CD4-positive, alpha-beta T cell (primary cell): ENCODE measurements at regions not wholly inside any gene's neighbourhood (a gene's known extent, or its start where the extent isn't known, plus 50 kb on each side); places are given as distances from the start of the nearest gene placed in this dataset.

Experiments
- ATAC-seq: fragments of 200-7000 bp; cut with Tn5 transposase; one replicate; pipeline ENCODE4 v1.10.0; 2022; ENCODE audit warnings: mild to moderate bottlenecking; ENCODE audit not compliant: poor library complexity
- CTCF ChIA-PET: fragments of 350-600 bp; sonication (Branson Sonifier 250); formaldehyde crosslinking; loops from one replicate; lab custom pipeline; 2021; ENCODE audit warnings: antibody characterized with exemption, inconsistent platforms; lab: Charles Lee
- POLR2A ChIA-PET: fragments of 350-600 bp; sonication (Branson Sonifier 250); formaldehyde crosslinking; loops from one replicate; lab custom pipeline; 2021; ENCODE audit warnings: antibody characterized with exemption, inconsistent platforms; lab: Charles Lee
- DNase-seq, 14 experiments: peaks; one replicate each; pipeline ENCODE4 v3.0.0-alpha.2; 2013 to 2020; ENCODE audit warnings: mixed read lengths in 2 of 14
- H3K27ac ChIP-seq, 2 donors: one replicate each; pipeline versions ENCODE4 v1.5.1 to v1.7.0; 2013; ENCODE audit warnings: low read length in 2 of 2, low read depth in 1 of 2, mild to moderate bottlenecking in 1 of 2
- H3K27me3 ChIP-seq, 2 experiments: 1 replicate in 1 of 2; 2 replicates in 1 of 2; pipeline versions ENCODE4 v1.6.1 to v1.7.0; 2013; ENCODE audit warnings: low read length in 2 of 2, control low read depth in 1 of 2, mild to moderate bottlenecking in 1 of 2, moderate library complexity in 1 of 2; ENCODE audit not compliant: insufficient read depth in 2 of 2, control insufficient read depth in 1 of 2
- H3K36me3 ChIP-seq: one replicate; pipeline ENCODE4 v1.6.1; 2013; ENCODE audit warnings: low read length, control low read depth; ENCODE audit not compliant: insufficient read depth
- H3K4me1 ChIP-seq: one replicate; pipeline ENCODE4 v1.6.1; 2013; ENCODE audit warnings: low read length, control low read depth; ENCODE audit not compliant: insufficient read depth
- H3K4me3 ChIP-seq: one replicate; pipeline ENCODE4 v1.5.1; 2013; ENCODE audit warnings: mild to moderate bottlenecking, low read length, moderate library complexity
- H3K9me3 ChIP-seq, 2 experiments: 1 replicate in 1 of 2; 2 replicates in 1 of 2; pipeline versions ENCODE4 v1.6.1 to v1.7.0; 2013; ENCODE audit warnings: low read length in 2 of 2, mild to moderate bottlenecking in 2 of 2, control low read depth in 1 of 2, moderate library complexity in 1 of 2; ENCODE audit not compliant: control insufficient read depth in 1 of 2, insufficient read depth in 1 of 2
- H3K27ac Mint-ChIP-seq: one replicate; pipeline ENCODE4 v1.8.0; 2020; ENCODE audit warnings: mixed read lengths
- H3K27me3 Mint-ChIP-seq: one replicate; pipeline ENCODE4 v1.8.0; 2021; ENCODE audit warnings: mixed read lengths
- H3K36me3 Mint-ChIP-seq: one replicate; pipeline ENCODE4 v1.8.0; 2021; ENCODE audit warnings: low read depth, mixed read lengths
- H3K4me1 Mint-ChIP-seq: one replicate; pipeline ENCODE4 v1.8.0; 2021; ENCODE audit warnings: low read depth, mixed read lengths
- H3K4me3 Mint-ChIP-seq: one replicate; pipeline ENCODE4 v1.8.0; 2020; ENCODE audit warnings: mild to moderate bottlenecking, mixed read lengths
- H3K9me3 Mint-ChIP-seq: one replicate; pipeline ENCODE4 v1.8.0; 2020; ENCODE audit warnings: mixed read lengths
- CTCF ChIP-seq: fragments of 200-600 bp; IDR thresholded peaks from one replicate; pipeline ENCODE4 v1.8.0; 2022; ENCODE audit warnings: antibody characterized with exemption, mild to moderate bottlenecking
- intact Hi-C, 2 experiments: fragments of 100-400 bp; cut with DNase I in 1 of 2; cut with micrococcal nuclease in 1 of 2; formaldehyde crosslinking; loops; one replicate each; pipeline versions ENCODE4 v1.15.1 to v1.9.0; 2023 to 2025; cut with DNase I, micrococcal nuclease

GRCh38 chr10:4169448-4169847 is 384.4 kb upstream of the KLF6 start:
- ChIA-PET POLR2A (no interaction called here), CTCF (no interaction called here)
- H3K9me3 Mint-ChIP-seq: no peaks in the 10 kb centered on the region
- no peaks in the 10 kb centered on the region for H3K36me3 ChIP-seq
- no peaks in the 10 kb centered on the region for H3K9me3 ChIP-seq
- ATAC-seq (no peak), DNase-seq (no peak)
- H3K27me3 ChIP-seq: no peaks in the 10 kb centered on the region
- intact Hi-C loops: no loop called here
- H3K4me1 ChIP-seq: no peaks in the 10 kb centered on the region
- H3K27ac Mint-ChIP-seq: no peak overlapping the region
- H3K4me1 Mint-ChIP-seq: no peaks in the 10 kb centered on the region
- no peaks in the 10 kb centered on the region for H3K36me3 Mint-ChIP-seq
- no peak overlapping the region for H3K4me3 ChIP-seq
- H3K4me3 Mint-ChIP-seq: no peak overlapping the region
- no peak overlapping the region for H3K27ac ChIP-seq
- no peaks in the 10 kb centered on the region for H3K27me3 Mint-ChIP-seq
- TF ChIP-seq CTCF: no peak

GRCh38 chr10:4167216-4167615 is 382.2 kb upstream of the KLF6 start:
- intact Hi-C loops: no loop called here
- Histone ChIP-seq H3K36me3 (no peaks in the 10 kb centered on the region), H3K27ac (no peak overlapping the region), H3K27me3 (no peaks in the 10 kb centered on the region), H3K4me1 (no peaks in the 10 kb centered on the region), H3K4me3 (no peak overlapping the region), H3K9me3 (no peaks in the 10 kb centered on the region)
- DNase-seq: no peak
- Mint-ChIP-seq H3K36me3 (no peaks in the 10 kb centered on the region), H3K4me1 (no peaks in the 10 kb centered on the region), H3K9me3 (no peaks in the 10 kb centered on the region), H3K27me3 (no peaks in the 10 kb centered on the region), H3K4me3 (no peak overlapping the region), H3K27ac (no peak overlapping the region)
- no peak for TF ChIP-seq CTCF
- POLR2A ChIA-PET: no interaction called here
- CTCF ChIA-PET: no interaction called here
- ATAC-seq: no peak

GRCh38 chr10:4162571-4163286 is 377.7 kb upstream of the KLF6 start:
- no peaks in the 10 kb centered on the region for H3K36me3 ChIP-seq
- no peak for ATAC-seq
- no peak overlapping the region for H3K4me3 ChIP-seq
- Mint-ChIP-seq H3K27ac (no peak overlapping the region), H3K4me1 (no peaks in the 10 kb centered on the region), H3K4me3 (no peak overlapping the region), H3K27me3 (no peaks in the 10 kb centered on the region), H3K9me3 (no peaks in the 10 kb centered on the region), H3K36me3 (no peaks in the 10 kb centered on the region)
- intact Hi-C loops: no loop called here
- H3K4me1 ChIP-seq: no peaks in the 10 kb centered on the region
- no peaks in the 10 kb centered on the region for H3K27me3 ChIP-seq
- no peak for TF ChIP-seq CTCF
- POLR2A ChIA-PET: interaction anchor here (0.7 kb wide), 1 partner anchor 377 kb away, joined by 4 read pairs; no protein-coding TSS in a partner anchor
- H3K9me3 ChIP-seq: no peaks in the 10 kb centered on the region
- no peak overlapping the region for H3K27ac ChIP-seq
- no peak for DNase-seq
- CTCF ChIA-PET: interaction anchor here (0.7 kb wide), 1 partner anchor 31 kb away, joined by 3 read pairs; no protein-coding TSS in a partner anchor
